TTC549 (cell line): ENCODE measurements at regions not wholly inside any gene's neighbourhood (a gene's known extent, or its start where the extent isn't known, plus 50 kb on each side); places are given as distances from the start of the nearest gene placed in this dataset.
"Not testable (repeated sequence)": the region's sequence is repeated elsewhere in the genome, so short reads cannot be mapped to it uniquely, and the experiment has no call there.

Experiments used
- FAIRE-seq: peaks from 2 replicates; lab custom pipeline; 2012; peaks lifted over from hg19 to GRCh38; lab: Jason Lieb, UNC

DNA sequence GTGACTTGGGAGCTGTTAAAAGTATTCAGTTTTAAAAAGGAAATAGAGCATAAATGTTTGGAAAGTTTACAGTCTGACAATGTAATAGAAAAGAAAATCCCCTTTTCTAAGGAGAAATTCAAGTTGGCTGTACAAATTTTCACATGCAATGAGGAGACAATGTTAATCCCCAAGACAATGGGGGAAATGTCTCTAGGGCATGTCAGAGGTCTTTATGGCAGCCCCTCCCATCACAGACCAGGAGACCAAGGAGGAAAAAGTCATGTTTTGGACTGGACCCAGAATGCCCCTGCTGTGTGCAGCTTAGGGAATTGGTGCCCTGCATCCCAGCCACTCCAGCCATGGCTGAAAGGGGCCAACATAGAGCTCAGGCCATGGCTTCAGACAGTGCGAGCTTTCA, 831.1 kb upstream of the ADGRL3 start:
- no peak for FAIRE-seq

DNA sequence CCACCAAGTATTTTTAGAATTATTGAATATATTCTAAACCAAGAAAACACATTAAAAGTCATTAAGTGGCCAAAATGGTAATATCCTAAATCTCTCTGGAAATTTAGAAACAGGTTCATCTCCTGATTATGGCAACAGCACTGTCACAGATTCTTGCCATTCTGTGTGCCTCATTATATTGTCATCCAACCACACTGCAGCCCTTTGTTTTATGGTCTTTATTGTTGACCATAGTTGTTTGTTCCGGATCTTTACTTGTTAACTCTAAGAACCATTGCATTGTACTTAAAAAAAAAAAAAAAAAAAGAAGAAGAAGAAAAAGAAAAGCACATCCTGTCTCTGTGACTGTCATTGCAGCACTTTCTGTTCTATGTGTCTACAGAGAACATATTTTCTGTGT, 822.1 kb upstream of the ADGRL3 start:
- FAIRE-seq = no peak

GRCh38 chr4:60384516-60384915, 815.6 kb upstream of the ADGRL3 start:
- no peak for FAIRE-seq

- no peak for FAIRE-seq
These were observed 810.5 kb upstream of the ADGRL3 start for GRCh38 chr4:60389633-60390032.

GRCh38 chr4:60396341-60397049, 803.6 kb upstream of the ADGRL3 start:
- FAIRE-seq = no peak

DNA sequence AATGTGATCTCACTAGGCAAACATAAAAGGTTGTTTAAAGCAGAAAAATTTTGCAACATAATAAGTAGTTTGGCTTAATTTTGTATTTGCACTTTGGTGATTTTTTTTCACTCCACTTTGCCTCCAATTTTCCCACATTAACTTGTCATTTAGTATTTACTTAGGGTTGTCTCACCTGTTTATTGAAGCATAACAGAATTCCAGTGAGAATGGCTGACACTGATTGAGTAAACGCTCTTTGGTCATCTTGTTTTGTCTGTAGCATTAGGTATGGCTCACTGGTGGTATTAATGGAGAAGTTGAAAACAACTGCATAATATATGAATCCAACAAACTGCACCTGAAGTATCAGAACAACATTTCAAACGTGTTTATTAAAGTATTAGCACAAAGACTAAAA, 799.5 kb upstream of the ADGRL3 start:
- no peak for FAIRE-seq

GRCh38 chr4:60404027-60404426, 796.1 kb upstream of the ADGRL3 start:
- FAIRE-seq = no peak

DNA sequence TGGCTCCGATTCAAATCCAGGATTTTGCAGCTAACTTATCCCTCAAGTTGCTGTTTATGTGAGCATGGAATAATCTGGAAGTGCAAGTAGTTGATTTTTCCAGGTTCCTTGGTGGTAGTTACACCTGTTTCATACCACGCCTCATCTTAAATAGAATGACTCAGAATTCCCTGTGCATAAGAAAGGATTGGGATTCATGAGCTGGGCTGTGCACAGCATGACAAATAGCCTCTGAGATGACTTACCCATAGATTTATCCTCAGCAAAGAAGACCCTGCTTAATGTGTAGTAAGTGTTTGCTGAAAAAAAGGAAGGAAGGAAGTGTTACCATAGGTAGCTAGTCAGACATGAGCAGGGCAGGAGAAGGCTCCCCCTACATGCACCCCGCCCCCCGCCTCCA, 777.7 kb upstream of the ADGRL3 start:
- FAIRE-seq = no peak

DNA sequence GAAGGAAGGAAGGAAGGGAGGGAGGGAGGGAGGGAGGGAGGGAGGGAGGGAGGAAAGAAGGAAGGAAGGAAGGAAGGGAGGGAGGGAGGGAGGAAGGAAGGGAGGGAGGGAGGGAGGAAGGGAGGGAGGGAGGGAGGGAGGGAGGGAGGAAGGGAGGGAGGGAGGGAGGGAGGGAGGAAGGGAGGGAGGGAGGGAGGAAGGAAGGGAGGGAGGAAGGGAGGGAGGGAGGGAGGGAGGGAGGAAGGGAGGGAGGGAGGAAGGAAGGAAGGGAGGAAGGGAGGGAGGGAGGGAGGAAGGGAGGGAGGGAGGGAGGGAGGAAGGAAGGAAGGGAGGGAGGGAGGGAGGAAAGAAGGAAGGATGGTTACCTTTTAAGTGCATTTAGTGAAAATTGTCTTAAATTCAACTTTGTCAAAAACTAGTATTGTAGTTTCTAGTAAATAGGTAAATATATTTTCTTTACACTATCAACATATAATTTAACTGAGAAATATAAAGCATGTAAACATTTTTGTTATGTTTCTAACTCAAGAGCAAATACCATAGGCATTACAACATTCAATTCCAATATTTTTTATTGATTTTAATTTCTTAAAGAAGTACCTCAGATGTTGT, 776.4 kb upstream of the ADGRL3 start:
- not testable (repeated sequence) for FAIRE-seq

GRCh38 chr4:60432911-60433310, 767.2 kb upstream of the ADGRL3 start:
- no peak for FAIRE-seq

- FAIRE-seq = no peak
These were observed 757.1 kb upstream of the ADGRL3 start for GRCh38 chr4:60443068-60443467.

DNA sequence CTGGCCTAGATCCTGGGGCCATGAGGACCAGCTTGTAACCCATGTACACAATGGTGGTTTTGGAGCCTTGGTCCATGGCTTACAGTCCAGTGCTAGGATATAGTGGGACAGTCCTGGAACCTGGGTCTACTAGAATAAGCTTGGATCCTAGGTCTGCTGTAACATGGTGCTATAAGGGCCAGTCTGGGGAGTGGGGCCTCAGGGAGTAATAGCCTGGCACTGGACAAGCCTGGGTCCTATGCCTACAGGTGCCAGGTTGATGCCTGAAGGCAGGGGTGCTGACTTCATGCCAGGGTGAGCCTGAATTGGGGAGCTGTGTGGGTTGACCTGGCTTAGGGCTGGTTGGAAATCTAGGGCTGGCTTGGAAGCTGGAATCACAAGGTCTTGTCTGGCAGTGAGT, 756.3 kb upstream of the ADGRL3 start:
- no peak for FAIRE-seq

DNA sequence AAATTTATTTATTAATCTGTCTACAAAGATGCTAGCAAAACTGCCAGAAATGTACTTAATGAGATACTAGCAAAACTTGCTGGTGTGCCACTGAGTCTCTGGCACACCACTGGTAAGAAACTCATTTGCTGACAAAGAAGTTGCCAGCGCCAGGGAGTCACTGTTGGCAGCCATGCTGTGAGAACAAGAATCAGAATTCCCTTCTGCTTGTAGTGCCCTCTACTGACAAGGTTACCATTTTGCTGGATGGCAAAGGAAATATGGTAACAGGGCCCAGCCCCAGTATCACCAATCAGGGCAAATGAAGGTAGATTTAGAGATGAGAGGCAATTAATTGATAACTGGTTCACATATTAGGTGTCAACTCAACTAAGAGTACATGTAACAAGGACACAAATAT, 750.1 kb upstream of the ADGRL3 start:
- no peak for FAIRE-seq

- no peak for FAIRE-seq
These were observed 747.9 kb upstream of the ADGRL3 start for GRCh38 chr4:60452266-60452665.

GRCh38 chr4:60455380-60455779, 744.7 kb upstream of the ADGRL3 start:
- FAIRE-seq = no peak

GRCh38 chr4:60461551-60461950, 738.6 kb upstream of the ADGRL3 start:
- no peak for FAIRE-seq

DNA sequence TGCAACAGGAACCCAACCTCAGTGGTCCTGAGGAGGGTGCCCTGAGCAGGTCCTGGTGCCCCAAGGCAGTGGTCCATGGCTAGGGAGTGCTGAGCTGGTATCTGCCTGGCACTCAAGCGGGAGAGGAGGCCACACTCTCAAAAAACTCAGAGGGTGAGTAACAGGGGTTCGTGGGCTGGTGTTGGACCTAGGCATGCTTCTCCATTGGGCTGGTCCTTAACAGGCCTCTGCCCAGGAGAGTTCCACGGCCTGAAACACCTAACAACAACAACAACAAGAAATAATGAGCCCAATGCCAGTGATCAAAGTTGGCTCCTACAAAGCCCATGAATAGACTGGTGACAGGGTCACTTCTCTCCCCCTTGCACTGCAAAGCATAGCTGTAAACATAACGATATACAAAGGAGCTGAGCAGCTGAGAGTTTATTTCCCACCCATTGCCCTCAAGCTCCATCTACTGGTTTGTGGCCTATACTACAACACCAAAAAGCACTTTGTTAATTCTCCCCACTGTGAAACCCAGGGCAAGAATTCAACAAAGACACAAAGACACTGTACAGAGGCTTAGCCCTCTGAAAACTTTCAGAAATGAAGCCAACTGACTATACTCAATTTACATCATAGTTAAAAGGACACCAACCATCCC, 736.1 kb upstream of the ADGRL3 start:
- FAIRE-seq = no peak

- no peak for FAIRE-seq
These were observed 717.2 kb upstream of the ADGRL3 start for GRCh38 chr4:60482921-60483351.

DNA sequence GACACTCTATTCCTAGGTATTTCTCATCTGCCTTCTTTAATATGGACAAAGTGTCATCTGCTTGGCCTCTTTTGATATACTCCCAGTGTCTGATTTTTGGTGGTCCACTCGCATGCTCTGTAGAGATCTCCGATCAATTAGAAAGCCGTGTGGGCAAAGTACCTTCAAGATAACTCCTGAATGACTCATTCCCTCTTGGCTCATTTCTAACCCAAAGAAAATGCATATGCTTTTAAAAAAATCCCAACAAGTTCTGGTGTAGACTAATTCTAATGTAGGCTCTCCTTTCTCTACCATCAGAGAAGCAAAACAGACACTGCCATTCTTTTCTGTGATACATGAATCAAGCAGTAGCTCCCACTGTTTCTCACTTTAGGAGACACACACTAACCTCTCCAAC, 714.9 kb upstream of the ADGRL3 start:
- FAIRE-seq = no peak

DNA sequence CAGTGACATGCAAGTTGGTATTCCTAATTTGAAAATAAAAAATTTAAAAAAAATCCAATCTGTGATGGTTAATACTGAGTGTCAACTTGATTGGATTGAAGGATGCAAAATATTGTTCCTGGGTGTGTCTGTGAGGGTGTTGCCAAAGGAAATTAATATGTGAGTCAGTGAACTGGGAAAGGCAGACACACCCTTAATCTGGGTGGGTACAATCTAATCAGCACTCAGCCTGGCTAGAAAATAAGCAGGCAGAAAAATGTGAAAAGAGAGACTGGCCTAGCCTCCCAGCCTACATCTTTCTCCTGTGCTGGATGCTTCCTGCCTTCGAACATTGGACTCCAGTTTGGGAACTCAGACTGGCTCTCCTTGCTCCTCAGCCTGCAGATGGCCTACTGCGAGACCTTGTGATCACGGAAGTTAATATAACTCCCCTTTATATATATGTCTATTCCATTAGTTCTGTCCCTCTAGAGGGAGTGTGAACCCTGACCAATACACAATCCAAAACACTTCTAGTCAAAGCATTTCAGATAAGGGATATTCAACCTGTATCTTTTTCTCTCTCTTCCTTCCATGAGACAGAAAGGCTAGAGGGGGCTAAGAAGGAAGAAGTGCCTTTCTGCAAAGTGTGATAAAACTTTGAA, 712.9 kb upstream of the ADGRL3 start:
- FAIRE-seq = not testable (repeated sequence)

DNA sequence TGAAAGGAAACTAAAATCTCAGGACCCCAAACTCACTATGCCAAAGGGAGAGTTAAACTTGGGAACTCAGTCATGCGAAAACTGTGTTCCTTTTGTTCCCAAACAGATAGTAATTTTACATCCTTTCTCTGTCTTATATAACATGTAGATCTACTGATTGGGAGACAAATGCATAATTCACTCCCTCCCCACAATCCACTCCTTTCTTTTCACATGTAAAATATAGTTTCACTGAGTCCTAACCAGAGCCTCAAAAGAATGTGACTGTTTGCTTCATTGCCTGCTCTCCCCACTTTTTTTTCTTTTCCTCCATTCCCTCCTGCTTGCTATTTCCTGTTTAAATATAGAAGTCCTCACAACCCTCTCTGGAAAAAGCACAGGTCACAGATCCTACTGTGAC, 699.3 kb upstream of the ADGRL3 start:
- no peak for FAIRE-seq

GRCh38 chr4:60502733-60503132, 697.4 kb upstream of the ADGRL3 start:
- FAIRE-seq = no peak

DNA sequence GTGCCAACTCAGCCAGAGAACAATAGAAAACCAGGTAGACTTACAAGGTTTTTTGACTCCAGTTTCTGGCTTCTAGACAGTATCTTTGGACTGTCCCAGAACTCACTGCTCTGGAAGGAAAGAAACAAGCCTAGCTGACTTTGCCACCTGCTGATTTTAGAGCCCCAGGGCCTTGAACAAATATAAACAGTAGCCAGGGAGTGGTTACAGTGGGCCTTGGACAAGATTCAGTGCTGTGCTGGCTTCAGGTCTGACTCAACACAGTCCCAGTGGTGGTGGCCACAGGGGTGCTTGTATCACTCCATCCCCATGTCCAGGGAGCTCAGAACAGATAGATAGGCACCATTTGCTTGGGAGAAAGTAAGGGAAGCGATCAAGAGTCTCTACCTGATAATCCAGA, 694.1 kb upstream of the ADGRL3 start:
- no peak for FAIRE-seq
